HepG2 (cell line): ENCODE measurements at regions not wholly inside any gene's neighbourhood (a gene's known extent, or its start where the extent isn't known, plus 50 kb on each side); places are given as distances from the start of the nearest gene placed in this dataset.

Source experiments
- ATAC-seq: fragments of 200-7000 bp; cut with Tn5 transposase; 3 replicates; pipeline ENCODE4 v1.9.1; 2020; ENCODE audit warnings: mild to moderate bottlenecking, moderate library complexity
- BruUV-seq: library from RNA; stranded (reverse); fragments of 400-500 nt; replicated peaks from 2 replicates; lab custom pipeline; 2021; lab: Mats Ljungman, UMichigan
- CTCF ChIA-PET: fragments of 300-600 bp; formaldehyde crosslinking; extraction: SDS; loops from one replicate; lab custom pipeline; 2021; ENCODE audit warnings: low total read pairs, inconsistent platforms, low intra/inter-chr PET ratio; lab: Yijun Ruan, JAX
- POLR2A ChIA-PET: fragments of 350-600 bp; sonication (Branson Sonifier 250); formaldehyde crosslinking; loops from one replicate; lab custom pipeline; 2020; ENCODE audit warnings: antibody characterized with exemption, inconsistent platforms; lab: Yijun Ruan, JAX
- DNase-seq: peaks from one replicate; pipeline ENCODE4 v3.0.0-alpha.2; 2015; ENCODE audit warnings: low spot score
- FAIRE-seq: peaks from 3 replicates; lab custom pipeline; 2011; peaks lifted over from hg19 to GRCh38; lab: Jason Lieb, UNC
- H2AFZ ChIP-seq: one replicate; pipeline ENCODE4 v1.6.1; 2011; ENCODE audit warnings: low read length, inconsistent platforms
- H3K27ac ChIP-seq: fragments of 300-600 bp; 3 replicates; pipeline ENCODE4 v1.8.0; 2011; ENCODE audit warnings: mixed run types, mild to moderate bottlenecking, mixed read lengths, low read length, inconsistent platforms; ENCODE audit not compliant: insufficient read depth; ENCODE audit errors: extremely low read length
- H3K27me3 ChIP-seq, 2 experiments: fragments of 200-600 bp in 1 of 2; 2 replicates in 1 of 2; 3 replicates in 1 of 2; pipeline versions ENCODE4 v1.6.0 to v1.8.0; 2011; ENCODE audit warnings: low read length in 2 of 2, mild to moderate bottlenecking in 2 of 2, moderate library complexity in 2 of 2, inconsistent platforms in 1 of 2; ENCODE audit not compliant: insufficient read depth in 2 of 2, control insufficient read depth in 1 of 2
- H3K36me3 ChIP-seq, 2 experiments: fragments of 200-600 bp in 1 of 2; replicated peaks in 1 of 2; 2 replicates in 1 of 2; 3 replicates in 1 of 2; pipeline versions ENCODE4 v1.5.1 to v1.8.0; 2011; ENCODE audit warnings: low read length in 2 of 2, inconsistent platforms in 1 of 2; ENCODE audit not compliant: insufficient read depth in 2 of 2, control insufficient read depth in 1 of 2
- H3K4me1 ChIP-seq: 2 replicates; pipeline ENCODE4 v1.5.1; 2012; ENCODE audit warnings: low read length, inconsistent platforms; ENCODE audit not compliant: insufficient read depth
- H3K4me2 ChIP-seq: 2 replicates; pipeline ENCODE4 v1.6.0; 2011; ENCODE audit warnings: low read depth, low read length, inconsistent platforms
- H3K4me3 ChIP-seq, 3 experiments: fragments of 200-600 bp in 1 of 3; sonication (generic), shearing (Covaris generic) in 1 of 3; replicated peaks in 1 of 3; 2 replicates each; pipeline ENCODE4 v1.5.1; 2011 to 2016; ENCODE audit warnings: low read length in 3 of 3, inconsistent platforms in 2 of 3, low read depth in 2 of 3, mild to moderate bottlenecking in 2 of 3, control low read depth in 1 of 3, mixed read lengths in 1 of 3; ENCODE audit not compliant: insufficient read depth in 1 of 3
- H3K79me2 ChIP-seq: one replicate; pipeline ENCODE4 v1.6.1; 2011; ENCODE audit warnings: low read length, inconsistent platforms; ENCODE audit not compliant: insufficient read depth
- H3K9ac ChIP-seq: 2 replicates; pipeline ENCODE4 v1.6.0; 2011; ENCODE audit warnings: mild to moderate bottlenecking, low read depth, low read length, inconsistent platforms; ENCODE audit not compliant: insufficient read depth
- H3K9me3 ChIP-seq: 2 replicates; pipeline ENCODE4 v1.5.1; 2012; ENCODE audit warnings: mild to moderate bottlenecking, low read length
- H4K20me1 ChIP-seq: 2 replicates; pipeline ENCODE4 v1.6.0; 2011; ENCODE audit warnings: inconsistent platforms, mild to moderate bottlenecking, low read length, moderate library complexity; ENCODE audit not compliant: insufficient read depth
- CHD2 ChIP-seq: IDR thresholded peaks from 2 replicates; pipeline ENCODE4 v1.6.1; 2011; ENCODE audit warnings: low read depth, low read length, improper control_type of control experiment
- RXRA ChIP-seq: sonication (generic); formaldehyde crosslinking; IDR thresholded peaks from 2 replicates; pipeline ENCODE4 v1.5.1; 2020; ENCODE audit warnings: missing genetic modification reagents
- YEATS2 ChIP-seq: sonication (generic); formaldehyde crosslinking; IDR thresholded peaks from 2 replicates; pipeline ENCODE4 v1.4.0; 2020; ENCODE audit warnings: missing genetic modification reagents, borderline replicate concordance
- ZBTB2 ChIP-seq: sonication (generic); formaldehyde crosslinking; IDR thresholded peaks from 2 replicates; pipeline ENCODE4 v1.8.0; 2022; ENCODE audit warnings: low read depth, missing genetic modification reagents
- ZMYM2 ChIP-seq: sonication (generic); formaldehyde crosslinking; IDR thresholded peaks from 2 replicates; pipeline ENCODE4 v1.8.0; 2022; ENCODE audit warnings: mild to moderate bottlenecking, missing genetic modification reagents
- ZNF235 ChIP-seq: sonication (generic); formaldehyde crosslinking; IDR thresholded peaks from 2 replicates; pipeline ENCODE4 v1.8.1; 2023; ENCODE audit warnings: mild to moderate bottlenecking, missing genetic modification reagents, borderline replicate concordance
- ZNF274 ChIP-seq: sonication (generic); formaldehyde crosslinking; IDR thresholded peaks from 2 replicates; pipeline ENCODE4 v1.5.1; 2020; ENCODE audit warnings: mild to moderate bottlenecking, missing genetic modification reagents
- ZNF350 ChIP-seq: sonication (generic); formaldehyde crosslinking; IDR thresholded peaks from 2 replicates; pipeline ENCODE4 v1.4.0; 2020; ENCODE audit warnings: mild to moderate bottlenecking, low read depth, missing genetic modification reagents, borderline replicate concordance
- ZNF546 ChIP-seq: sonication (generic); formaldehyde crosslinking; conservative IDR thresholded peaks from 2 replicates; pipeline ENCODE4 v1.8.1; 2023; ENCODE audit warnings: mild to moderate bottlenecking, missing genetic modification reagents
- ZNF562 ChIP-seq: sonication (generic); formaldehyde crosslinking; IDR thresholded peaks from 2 replicates; pipeline ENCODE4 v1.8.0; 2022; ENCODE audit warnings: missing genetic modification reagents, borderline replicate concordance
- WGBS: methylation state at CpG from one replicate; pipeline ENCODE4 v1.1.6; 2017; ENCODE audit warnings: low lambda C conversion rate; 5-methylcytosine and 5-hydroxymethylcytosine counted together
- in situ Hi-C: cut with HindIII; loops from 2 replicates; pipeline ENCODE4 v1.10.0; 2017; ENCODE audit warnings: low pct_unique_long_range_greater_than_20kb; ENCODE audit not compliant: extremely low pct_ligation_motif_present
- intact Hi-C: fragments of 100-400 bp; cut with micrococcal nuclease; formaldehyde crosslinking; loops from one replicate; pipeline ENCODE4 v1.10.0; 2022; ENCODE audit not compliant: unreplicated experiment

- in situ Hi-C loops (no loop called here), intact Hi-C loops (no loop called here)
- H3K4me1 ChIP-seq: no peaks in the 10 kb centered on the region
- 0% methylated on average over 2 of the region's 2 CpGs for WGBS
- ATAC-seq: no peak
- H3K4me2 ChIP-seq: no peak overlapping the region
- no peak overlapping the region for H3K9ac ChIP-seq
- no peak overlapping the region for H2AFZ ChIP-seq
- no peak for DNase-seq
- H3K9me3 ChIP-seq: peaks cover 3% of the 10 kb centered on the region; the same call in 1 of the 2 replicates
- H3K4me3 ChIP-seq: no peak overlapping the region
- CTCF ChIA-PET: no interaction called here
- FAIRE-seq: no peak
- no peaks in the 10 kb centered on the region for H4K20me1 ChIP-seq
- no peaks in the 10 kb centered on the region for H3K36me3 ChIP-seq
- H3K27me3 ChIP-seq: no peaks in the 10 kb centered on the region
- no peaks in the 10 kb centered on the region for H3K79me2 ChIP-seq
- BruUV-seq: no TSS peak
- no peak overlapping the region for H3K27ac ChIP-seq
- POLR2A ChIA-PET: no interaction called here
- TF ChIP-seq CHD2 (no peak), YEATS2 (CRISPR knock-in tag) (no peak), ZNF274 (CRISPR knock-in tag) (no peak), RXRA (CRISPR knock-in tag) (no peak), ZMYM2 (CRISPR knock-in tag) (no peak), ZNF546 (CRISPR knock-in tag) (no peak), ZNF235 (CRISPR knock-in tag) (no peak), ZNF562 (CRISPR knock-in tag) (no peak), ZBTB2 (CRISPR knock-in tag) (no peak), ZNF350 (CRISPR knock-in tag) (no peak)
These were observed 386.6 kb downstream of the DIPK2A start for GRCh38 chr3:144358191-144358590.
